LNCAP (cell line): ENCODE measurements at regions not wholly inside any gene's neighbourhood (a gene's known extent, or its start where the extent isn't known, plus 50 kb on each side); places are given as distances from the start of the nearest gene placed in this dataset.

Experiments used
- CTCF ChIP-seq: fragments of 450-650 bp; IDR thresholded peaks from 2 replicates; pipeline ENCODE4 v1.5.1; 2017; ENCODE audit warnings: mild to moderate bottlenecking

- no peak for TF ChIP-seq CTCF
These were observed 79.4 kb upstream of the CDCA7L start for GRCh38 chr7:22025075-22025474.

- no peak for TF ChIP-seq CTCF
These were observed 74.2 kb upstream of the CDCA7L start for GRCh38 chr7:22019931-22020330.

GRCh38 chr7:22016507-22016906 is 70.8 kb upstream of the CDCA7L start:
- TF ChIP-seq CTCF = no peak

GRCh38 chr7:22013711-22014110 is 68.0 kb upstream of the CDCA7L start:
- no peak for TF ChIP-seq CTCF

- TF ChIP-seq CTCF = no peak
These were observed 63.0 kb upstream of the CDCA7L start for GRCh38 chr7:22008683-22009082.

GRCh38 chr7:22008087-22008486 is 62.4 kb upstream of the CDCA7L start:
- no peak for TF ChIP-seq CTCF

- TF ChIP-seq CTCF = no peak
These were observed 59.5 kb upstream of the CDCA7L start for GRCh38 chr7:22005151-22005550.

GRCh38 chr7:22002726-22003125 is 57.0 kb upstream of the CDCA7L start:
- no peak for TF ChIP-seq CTCF
